ENCODE measurements at regions not wholly inside any gene's neighbourhood (a gene's known extent, or its start where the extent isn't known, plus 50 kb on each side); places are given as distances from the start of the nearest gene placed in this dataset.

DNA sequence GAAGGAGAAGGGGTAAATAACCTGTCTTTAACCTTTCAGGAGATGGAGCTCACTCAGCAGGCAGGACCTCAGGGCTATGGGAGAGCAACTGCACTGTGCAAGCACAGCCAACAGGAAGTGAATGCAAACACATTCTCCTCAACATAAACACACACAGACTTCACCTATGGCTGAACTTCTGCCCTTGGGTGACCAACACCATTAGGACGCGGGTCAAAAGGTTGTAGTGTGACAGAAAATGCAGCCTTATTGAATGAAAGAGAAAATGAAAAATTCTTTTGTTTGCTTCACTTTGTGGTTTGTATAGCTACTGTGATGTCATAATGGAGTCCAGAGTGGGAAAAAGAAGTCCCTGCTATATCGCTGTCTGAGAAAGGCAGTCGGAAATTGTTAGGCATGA, 323.0 kb downstream of the NDFIP2 start:
- no peak for DNase-seq

DNA sequence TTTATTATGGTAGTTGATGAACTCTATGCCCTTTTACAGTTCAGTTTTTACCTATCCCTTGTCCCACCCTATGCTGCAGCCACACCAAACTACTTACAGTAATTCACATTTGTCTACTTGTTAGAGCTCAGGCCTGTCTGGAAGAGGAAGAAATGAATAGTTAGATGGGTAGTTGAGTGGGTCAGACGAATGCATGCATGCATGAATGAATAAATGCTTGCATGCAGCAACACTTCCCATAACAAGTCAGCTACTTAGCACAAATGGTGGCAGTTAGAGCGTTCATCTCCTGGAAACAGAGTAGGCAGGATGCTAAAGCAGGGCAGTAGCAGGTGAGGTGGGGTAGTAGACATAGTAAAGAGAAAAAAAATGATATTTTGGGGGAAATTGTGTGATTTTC, 322.3 kb downstream of the NDFIP2 start:
- DNase-seq, result no peak

DNA sequence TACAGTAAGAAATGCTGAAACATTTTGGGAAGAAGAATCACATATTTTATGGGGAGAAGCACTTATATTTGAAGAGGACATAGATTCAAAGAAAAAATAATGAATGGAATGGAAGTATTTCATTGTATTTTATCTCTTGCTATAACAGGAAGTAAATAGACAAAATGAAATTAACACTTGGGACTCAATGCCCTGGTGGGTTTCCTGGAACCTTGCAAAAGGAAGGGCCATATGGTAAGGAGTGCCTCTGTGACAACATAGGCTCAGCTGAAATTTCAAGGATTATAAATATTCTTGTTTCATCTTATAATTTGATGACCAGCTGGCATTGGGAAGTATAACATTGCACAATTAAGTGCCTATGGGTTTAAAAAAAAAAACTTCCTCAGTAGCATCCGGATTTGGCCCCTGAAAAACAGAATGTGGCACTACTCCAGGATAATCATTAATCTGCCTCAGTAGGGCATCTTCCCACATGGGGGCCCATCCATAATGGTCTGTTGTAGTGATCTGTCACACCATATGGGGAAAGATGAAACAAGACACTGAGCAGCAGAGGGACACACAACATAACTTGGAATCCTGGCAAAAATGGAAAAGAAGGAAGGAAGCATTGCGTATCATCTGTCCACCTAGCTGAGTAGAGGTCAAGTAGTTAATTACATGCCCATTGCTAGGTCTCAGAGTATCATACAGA, 321.6 kb downstream of the NDFIP2 start:
- no peak for DNase-seq

DNA sequence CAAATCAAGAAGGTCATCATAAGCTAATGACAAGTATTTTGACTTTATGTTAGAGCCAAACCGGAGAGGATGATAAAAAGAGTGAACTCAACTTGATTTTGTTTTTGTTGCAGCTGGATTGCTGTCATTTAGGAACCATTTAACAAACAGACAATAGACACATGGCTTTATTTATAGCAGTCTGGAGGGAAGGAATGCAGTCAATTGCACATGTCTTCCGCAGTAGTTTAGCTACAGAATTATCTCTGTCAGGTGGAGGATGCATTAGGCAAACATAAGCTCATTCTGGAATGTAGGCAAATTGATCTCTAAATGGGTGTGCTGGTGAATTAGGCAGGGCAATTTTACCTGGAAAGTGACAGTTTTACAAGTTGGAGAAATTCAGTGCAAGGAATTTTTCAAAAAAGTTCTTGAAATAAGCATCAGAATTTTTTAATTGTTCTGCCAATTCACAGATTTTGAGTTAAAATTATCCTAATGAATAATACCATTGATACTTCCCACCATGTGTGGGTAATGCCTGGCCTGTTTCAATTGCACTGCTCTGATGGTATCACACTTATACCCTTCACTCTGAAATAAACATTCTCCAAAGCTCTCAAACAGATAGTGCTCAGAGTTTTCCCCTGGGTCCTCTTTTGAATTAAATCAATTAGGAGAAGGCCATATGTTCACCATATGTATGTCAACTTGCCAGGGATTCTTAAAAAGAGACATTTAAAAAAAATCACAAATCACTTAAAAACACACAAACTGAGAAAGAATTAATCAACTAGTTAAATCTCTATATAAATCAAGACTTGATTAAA, 318.3 kb downstream of the NDFIP2 start:
- DNase-seq, result no peak

DNA sequence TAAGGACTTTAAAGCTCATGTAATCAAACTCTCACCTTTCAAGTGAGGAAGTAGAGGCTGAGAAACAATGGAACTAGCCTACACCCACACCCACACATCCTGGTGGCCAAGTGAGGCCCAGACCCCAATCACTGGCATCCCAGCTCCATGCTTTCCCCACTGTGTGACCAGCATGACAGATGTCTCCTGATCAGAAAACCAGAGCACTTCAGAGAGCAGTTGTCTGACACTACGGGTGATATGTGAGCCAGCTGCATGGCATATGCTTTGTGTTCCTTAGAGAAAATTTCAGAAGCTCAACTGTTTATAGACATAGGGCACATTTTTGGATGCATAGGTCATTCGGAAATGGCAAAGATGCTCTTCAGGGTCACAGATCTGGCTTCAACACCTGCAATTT, 315.2 kb downstream of the NDFIP2 start:
- DNase-seq, result no peak

DNA sequence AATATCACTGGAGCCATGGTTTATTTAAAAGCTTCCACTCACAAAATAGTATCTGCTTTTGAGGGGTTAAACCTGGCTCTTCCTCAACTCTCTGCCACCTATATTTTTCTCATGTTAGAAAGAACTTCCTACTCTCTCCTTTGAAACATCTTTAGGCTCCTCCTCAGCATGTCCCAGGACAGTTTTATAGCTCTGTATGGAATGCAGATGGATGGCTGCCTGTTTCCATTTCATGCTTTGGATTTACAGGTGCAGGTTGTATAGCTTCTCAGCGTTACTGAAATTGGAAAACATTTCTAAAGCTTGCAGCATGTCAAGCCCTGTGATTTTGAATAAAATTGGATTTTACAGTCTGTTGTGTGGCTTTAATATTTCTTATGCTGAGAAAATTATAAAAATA, 314.0 kb downstream of the NDFIP2 start:
- DNase-seq, result no peak

DNA sequence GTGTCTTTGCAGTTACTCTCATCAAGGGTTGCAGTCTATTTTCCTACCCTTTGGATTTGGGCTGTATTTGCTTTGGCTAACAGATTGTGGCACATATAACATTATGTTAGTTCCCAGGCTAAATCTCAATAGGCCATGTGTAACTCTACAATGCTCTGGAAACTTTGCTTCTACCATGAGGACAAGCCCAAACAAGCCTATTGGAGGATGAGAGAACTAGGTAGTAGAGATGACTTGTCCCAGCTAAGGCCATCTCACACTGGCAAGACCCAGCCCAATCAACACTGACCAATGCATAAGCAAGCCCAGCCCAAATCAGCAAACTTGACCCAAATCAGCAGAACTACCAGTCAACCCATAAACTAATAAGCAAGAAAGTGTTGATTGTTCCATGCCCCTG, 311.8 kb downstream of the NDFIP2 start:
- DNase-seq, result no peak

DNA sequence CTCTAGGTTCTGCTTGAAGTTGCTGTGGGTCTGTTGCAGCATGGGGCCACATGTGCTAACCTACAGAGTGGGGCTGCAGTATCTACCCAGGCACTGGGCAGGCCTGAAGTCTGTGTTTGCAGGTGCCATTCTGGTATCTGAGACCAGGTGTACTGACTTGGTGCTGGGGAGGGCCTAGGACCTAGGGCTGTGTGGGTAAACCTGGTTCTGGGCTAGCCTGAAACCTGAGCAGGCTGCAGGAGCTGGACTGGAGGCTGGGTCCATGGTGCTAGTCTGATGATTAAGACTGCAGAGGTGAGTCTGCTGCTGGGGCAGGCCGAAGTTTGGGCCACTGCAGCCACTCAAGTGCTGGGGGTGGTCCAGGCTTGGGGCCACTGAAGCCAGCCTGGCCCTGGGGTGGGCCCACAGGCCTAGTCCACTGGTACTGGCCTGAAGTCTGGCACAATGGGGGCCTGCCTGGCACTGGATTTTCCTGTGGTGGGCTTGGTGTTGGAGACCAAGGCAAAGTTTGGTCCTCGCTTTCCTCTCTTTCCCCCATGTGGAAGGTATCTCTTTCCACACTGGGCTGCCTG, 310.6 kb downstream of the NDFIP2 start:
- DNase-seq, result no peak

DNA sequence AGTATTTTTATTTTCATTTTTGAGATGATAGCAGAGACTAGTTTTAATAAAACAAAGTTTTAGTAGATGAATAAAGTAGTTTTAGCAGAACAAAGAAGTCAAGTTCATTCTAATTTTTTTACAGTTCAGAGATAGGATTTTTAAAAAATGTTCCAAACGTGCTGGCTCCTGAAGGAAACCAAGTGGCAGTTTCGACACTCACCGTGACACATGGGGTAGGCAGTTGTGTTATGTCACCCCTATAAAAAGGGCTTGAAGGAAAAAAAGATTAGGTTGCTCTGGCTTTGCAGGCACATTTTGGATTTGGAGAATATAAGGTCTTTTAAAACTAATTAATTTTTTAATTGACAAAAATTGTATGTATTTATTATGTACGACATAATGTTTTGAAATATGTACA, 305.2 kb downstream of the NDFIP2 start:
- DNase-seq, result no peak

DNA sequence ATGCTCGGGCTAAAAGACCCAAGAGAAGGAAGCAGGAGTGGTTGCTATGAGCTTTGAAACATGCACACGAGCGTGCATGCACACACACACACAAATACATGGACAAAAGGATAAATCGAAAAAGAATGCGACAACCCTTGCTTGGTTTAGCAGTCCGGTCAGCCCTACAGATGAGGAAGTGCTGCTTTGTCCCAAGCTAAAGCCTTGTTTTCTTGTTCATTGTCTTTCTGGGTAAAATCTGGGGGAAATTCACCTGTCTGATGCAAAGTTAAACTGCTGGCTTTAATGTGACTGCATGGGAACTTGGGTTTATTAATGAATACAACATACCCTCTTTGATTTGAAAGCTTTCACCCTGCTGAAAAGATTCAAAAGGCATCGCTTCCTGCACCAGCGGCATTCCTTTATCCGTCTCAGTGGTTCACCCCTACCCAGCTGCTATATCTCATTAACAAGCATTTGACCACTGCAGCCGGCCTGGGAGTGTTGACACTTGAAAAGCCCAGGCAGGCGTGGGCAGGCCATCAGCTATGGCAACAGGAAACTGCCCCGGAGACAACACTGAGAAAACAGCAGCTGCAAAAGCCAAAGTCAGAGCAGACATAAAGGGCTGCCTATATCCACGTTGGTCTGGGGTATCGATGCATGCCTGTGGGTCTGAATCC, 301.7 kb downstream of the NDFIP2 start:
- no peak for DNase-seq

DNA sequence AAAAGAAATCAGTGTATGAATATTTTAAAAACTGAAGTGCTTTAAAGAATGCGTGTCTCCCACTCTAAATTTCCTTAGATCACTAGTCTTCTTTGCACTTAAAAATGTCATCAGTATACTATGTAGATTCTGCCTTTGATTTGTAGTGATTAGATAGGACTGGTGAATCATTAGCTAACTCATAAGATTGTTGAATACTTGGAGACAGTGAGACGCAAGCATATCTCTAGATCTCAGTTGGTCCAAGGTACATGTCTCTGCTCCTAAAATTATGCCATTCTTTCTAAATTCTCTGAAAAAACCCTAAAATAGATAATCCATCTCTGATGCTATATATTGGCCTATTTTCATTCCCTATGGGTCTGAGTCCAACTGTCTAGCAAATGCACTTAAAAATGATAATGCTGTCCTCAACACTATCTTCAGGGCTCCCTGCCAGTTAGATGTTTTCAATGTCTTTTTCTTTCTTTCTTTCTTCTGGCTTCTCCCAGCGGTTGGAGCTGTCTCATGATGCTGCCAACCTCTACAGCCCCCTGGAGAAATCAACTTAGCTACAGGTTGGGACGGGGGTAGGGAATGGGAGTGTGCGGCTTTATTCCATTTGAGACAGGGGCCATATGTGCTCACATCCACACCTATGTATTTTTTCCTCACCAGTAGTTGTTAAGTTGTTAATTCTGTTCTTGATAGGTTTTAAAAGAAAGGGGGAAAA, 301.0 kb downstream of the NDFIP2 start:
- no peak for DNase-seq

DNA sequence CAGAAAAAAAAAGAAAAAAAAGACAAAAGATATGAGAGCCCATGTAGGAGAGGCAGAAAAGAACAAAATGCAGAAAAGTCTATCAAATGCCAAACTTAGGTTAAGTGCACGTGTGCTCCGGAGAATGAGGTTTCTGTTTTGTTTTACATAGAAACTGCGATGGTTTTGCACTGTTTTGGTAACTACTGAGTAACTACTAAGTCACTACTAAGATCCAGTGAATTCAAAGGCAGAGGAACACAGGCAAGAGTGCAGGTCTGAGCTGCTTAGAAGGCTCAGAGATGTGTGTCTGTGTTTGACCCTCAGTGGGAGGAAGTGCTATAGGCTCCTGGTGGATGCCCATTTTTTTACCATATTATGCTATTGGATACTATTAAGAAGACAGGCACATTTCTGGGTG, 299.3 kb downstream of the NDFIP2 start:
- DNase-seq, result no peak

DNA sequence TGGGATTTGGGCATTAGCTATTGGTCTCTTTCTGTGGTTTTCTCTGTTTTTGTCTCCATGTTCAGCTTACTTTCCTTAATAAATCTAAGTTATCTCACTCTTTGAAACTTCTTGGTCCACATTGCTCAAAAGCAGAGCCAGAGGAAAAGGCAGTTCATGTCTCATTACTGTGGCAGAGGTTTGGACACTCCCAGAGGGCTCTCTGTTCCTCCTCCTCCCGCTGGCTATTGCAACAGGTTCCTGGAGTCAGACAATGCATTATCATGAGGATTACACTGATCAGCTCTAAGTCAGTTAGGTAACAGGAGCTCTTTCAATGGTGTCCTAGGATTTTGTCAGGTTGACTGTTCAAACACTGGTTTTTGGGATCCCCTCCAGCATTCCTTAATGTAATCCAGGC, 298.8 kb downstream of the NDFIP2 start:
- DNase-seq, result no peak

DNA sequence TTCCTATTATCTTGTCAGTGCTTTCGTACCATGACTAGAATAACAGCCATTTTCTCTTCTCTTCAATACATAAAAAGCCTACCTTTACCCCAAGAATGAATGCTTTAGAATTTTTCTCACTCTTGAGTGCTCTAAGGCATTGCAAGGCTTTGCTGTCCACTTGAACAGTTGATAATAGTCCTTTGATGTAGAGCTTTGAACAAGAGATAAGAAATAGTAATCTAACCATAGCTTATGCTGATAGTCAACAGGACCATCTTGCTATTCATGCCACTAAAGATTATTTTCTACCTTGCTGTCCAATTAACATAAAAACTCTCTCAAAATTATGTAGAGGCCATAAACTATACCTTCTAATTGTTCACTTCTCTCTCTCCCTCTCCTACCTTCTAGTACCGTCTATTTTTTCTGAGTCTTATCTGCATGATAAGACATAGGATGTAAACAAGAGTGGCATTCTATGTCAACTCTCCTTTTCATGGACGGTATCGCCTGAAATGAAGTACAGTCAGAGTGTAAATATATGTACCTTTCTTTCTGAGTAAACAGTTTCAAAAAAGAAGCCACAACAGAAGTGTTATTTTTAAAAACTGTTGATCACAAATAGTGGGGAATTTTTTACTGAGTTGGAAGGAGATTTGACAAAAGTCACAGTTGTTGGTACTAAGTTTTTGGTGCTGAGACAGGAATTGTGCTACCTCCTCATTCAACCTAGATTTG, 297.9 kb downstream of the NDFIP2 start:
- no peak for DNase-seq

DNA sequence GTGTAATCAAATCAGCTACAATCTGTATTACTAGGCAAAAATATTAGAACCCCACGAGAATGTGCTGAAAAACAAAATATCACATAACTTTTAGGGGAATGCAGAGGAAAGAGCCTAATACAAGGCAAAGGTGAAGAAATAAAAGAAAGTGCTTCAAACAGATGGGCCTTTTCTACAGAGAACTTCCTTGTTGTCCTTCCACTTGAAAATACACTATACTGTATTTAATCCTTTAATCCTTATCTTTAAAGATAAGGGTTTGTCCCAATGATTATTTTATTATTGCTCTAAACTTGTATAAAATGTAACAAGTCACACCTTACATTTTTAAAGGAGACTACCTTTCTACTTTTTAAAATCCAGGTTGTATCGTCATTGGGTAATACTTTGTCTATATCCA, 296.5 kb downstream of the NDFIP2 start:
- no peak for DNase-seq

DNA sequence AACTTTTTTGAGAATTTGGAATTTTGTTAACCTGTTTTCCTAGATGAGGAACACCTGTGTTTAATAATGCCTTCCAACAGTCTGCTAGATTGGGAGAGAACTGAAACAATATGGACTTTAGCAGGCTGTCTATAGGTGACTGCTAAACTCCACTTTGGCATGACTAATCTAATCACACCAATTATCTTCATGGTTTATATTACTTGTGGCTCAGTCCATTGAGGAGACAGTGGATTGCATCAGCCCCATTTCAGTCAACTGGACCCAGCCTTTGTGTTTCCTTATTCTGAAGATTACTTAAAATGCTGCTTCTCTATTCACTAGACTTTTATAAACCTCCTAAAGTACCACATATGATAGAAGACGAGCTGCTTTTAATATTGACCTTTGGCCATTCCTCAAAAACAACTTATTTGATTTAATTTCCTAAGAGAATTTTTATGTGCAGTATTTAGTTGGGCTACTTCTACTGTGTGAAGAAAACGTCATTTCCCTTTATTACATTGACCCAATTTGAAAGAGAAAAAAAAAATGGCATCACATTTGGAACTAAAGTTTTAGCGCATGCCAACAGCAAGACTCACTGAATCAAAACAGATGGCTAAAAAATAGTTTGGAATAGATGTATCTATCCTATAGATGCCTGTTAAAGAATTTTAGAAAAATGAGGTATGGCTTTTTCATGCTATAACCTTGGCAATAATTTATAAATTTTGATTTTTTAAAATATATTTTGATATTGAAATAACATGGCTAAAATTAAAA, 295.8 kb downstream of the NDFIP2 start:
- no peak for DNase-seq

DNA sequence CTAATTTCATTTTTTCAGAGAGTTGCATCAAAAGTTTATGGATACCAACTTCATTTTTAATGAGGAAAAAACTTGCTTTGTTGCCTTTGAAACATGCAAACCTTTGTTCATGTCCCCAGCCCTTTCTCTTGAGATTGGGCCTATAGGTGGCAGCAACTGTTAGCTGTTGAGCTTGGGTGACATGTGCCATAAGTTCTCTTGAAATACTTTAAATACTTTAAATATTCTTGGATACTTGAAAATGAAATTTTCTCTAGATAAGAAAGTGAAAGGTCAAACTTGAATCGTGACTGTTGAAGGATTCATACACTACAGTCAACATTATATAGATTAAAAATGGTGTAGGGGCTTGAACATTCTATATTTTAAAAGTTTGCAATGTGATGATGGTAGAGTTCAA, 294.9 kb downstream of the NDFIP2 start:
- DNase-seq, result no peak

DNA sequence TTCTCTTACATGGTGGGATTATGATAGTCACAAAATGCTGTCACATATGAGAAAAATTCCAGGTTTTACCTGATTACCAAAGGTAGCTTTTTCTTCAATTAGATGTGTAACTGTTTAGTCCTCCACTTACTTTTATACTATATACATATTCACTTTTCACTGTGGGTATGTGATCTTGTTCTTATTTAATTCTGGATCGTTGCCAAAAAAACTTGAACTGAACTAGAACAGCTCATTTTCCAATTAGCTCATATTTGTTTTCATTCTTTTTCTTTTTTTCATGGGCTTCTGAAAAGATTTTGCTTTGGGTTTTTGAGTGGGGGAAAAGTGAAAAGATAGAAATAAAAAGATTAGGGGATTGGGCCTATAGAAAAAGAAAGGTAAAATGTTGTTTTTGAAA, 291.9 kb downstream of the NDFIP2 start:
- no peak for DNase-seq

DNA sequence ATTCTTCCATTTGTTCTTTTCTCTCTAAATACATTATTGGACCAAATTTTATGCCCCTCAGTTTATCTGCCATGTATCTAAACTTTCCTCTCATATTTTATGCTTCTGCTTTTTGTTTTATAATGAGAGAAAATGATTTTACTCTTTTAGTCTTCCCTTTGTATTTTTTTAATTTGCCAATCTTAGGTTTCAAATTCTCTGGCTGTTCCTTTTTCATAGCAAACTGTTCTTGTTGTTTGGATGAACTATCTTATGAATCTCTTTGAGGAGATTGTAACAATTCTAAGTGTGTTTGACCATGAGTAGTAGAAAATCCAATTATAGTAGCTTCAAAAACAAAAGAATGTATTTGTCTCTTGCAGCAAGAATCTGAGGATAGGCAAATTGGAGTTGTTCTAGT, 290.5 kb downstream of the NDFIP2 start:
- no peak for DNase-seq

DNA sequence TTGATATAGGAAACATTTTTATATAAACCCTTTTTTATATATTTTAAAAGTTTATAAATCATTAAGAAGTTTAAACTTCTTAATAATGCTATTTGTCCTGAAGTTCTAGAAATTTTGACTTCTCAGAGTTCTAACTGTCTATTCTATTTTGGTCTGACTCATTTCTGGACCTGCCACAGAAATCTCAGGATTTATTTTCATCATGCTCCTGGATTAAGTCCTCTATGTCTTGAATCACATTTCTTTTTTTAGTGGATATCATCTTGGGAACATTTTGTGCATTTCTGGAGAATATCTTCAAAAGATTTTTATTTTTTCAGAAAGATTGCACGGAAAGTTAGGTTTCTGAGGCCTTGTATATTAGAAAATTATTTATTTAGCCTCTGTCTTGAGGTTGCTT, 289.1 kb downstream of the NDFIP2 start:
- DNase-seq, result no peak

DNA sequence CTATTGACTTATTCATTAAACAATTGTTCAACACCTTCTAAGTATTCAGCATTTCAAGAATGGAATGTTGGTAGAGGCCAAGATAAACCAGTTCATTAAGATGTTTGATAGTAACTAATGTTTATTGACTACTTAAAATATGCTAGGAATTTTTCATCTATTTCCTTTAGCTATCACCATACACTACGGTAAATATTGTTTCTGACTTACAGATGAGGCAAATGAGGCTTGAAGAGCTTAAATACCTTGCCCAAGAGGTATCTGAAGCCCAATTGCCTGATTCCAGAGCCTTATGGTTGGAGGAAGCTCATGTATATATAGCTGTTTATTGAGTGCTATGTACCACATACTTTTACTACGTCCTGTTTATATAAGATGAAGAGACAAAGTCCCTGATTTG, 286.2 kb downstream of the NDFIP2 start:
- no peak for DNase-seq

DNA sequence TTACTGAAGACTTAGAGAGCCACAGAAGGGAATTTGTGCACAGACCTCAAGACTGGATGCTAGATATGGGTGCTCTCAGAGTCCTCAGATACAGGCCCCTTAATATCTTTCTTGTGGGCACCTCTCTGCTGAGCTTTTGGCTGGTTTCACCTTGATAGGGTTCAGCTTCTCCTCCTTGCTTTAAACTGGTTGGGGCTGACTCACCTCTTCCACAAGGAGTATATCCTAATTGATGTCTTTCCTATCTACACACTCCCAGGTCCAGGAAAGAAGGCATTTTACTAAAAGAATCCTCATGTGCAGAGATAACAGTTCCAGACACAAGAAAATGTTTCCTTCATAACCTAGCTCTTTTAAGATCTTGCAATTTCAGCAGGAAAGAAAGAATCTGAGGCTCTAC, 284.4 kb downstream of the NDFIP2 start:
- no peak for DNase-seq
